Keratinocyte (primary cell): ENCODE measurements at regions not wholly inside any gene's neighbourhood (a gene's known extent, or its start where the extent isn't known, plus 50 kb on each side); places are given as distances from the start of the nearest gene placed in this dataset.

Experiments used
- EZH2 ChIP-seq: IDR thresholded peaks from one replicate; pipeline ENCODE4 v1.6.1; 2012; ENCODE audit warnings: inconsistent platforms, mild to moderate bottlenecking, low read length, moderate library complexity
- TF ChIP-seq, protein P1 (sequence below), 3 experiments: IDR thresholded peaks in 1 of 3; conservative IDR thresholded peaks in 1 of 3; optimal IDR thresholded peaks in 1 of 3; 2 replicates in 2 of 3; 3 replicates in 1 of 3; pipeline versions ENCODE3 to v1.5.1; 2011; ENCODE audit warnings: low read length in 3 of 3, mild to moderate bottlenecking in 3 of 3, moderate library complexity in 2 of 3, control low read depth in 1 of 3, inconsistent platforms in 1 of 3; ENCODE audit not compliant: insufficient read depth in 2 of 3; ENCODE audit errors: extremely low read depth in 1 of 3

DNA sequence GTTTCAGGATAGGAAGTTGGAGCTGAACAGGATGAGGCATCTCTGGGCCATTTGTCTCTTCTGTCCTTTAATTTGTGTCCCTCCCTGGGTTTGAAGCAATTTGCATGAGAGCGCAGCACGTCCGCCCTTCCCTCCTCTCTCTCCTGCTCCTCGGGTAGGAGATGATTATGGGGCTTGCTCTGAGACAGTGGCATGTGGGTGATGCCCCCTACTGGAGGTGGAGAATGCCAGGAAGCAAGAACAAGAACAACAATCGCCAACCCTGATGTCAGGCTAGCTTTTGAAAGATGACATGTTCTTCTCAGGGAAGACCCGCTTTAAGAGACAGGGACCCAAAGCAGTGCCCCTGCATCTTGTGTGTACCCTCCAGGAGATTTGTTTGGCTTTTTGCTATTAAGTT is 63.9 kb upstream of the LOXL4 start:
- TF ChIP-seq, protein P1, sequence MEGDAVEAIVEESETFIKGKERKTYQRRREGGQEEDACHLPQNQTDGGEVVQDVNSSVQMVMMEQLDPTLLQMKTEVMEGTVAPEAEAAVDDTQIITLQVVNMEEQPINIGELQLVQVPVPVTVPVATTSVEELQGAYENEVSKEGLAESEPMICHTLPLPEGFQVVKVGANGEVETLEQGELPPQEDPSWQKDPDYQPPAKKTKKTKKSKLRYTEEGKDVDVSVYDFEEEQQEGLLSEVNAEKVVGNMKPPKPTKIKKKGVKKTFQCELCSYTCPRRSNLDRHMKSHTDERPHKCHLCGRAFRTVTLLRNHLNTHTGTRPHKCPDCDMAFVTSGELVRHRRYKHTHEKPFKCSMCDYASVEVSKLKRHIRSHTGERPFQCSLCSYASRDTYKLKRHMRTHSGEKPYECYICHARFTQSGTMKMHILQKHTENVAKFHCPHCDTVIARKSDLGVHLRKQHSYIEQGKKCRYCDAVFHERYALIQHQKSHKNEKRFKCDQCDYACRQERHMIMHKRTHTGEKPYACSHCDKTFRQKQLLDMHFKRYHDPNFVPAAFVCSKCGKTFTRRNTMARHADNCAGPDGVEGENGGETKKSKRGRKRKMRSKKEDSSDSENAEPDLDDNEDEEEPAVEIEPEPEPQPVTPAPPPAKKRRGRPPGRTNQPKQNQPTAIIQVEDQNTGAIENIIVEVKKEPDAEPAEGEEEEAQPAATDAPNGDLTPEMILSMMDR (optimal IDR thresholded peaks at IDR 0.05 in 1 of 3, IDR thresholded peaks at IDR 0.05 in 1 of 3, conservative IDR thresholded peaks at IDR 0.05 in 1 of 3; ENCODE audit: extremely low read depth in 1 of 3, insufficient read depth in 2 of 3, low read length in 3 of 3) = peak; percentile 61 to 83 (median 75)
- TF ChIP-seq EZH2 = no peak
